IMR-90 (cell line): ENCODE measurements at regions not wholly inside any gene's neighbourhood (a gene's known extent, or its start where the extent isn't known, plus 50 kb on each side); places are given as distances from the start of the nearest gene placed in this dataset.

Experiments used
- ATAC-seq: fragments of 200-7000 bp; cut with Tn5 transposase; 2 replicates; pipeline ENCODE4 v1.9.1; 2020; ENCODE audit warnings: low read depth, mild to moderate bottlenecking, moderate library complexity
- BruUV-seq: library from RNA; stranded (reverse); fragments of 400-500 nt; replicated peaks from 2 replicates; lab custom pipeline; 2021; lab: Mats Ljungman, UMichigan
- CTCF ChIA-PET: fragments of 300-600 bp; formaldehyde crosslinking; extraction: SDS; loops from one replicate; lab custom pipeline; 2021; ENCODE audit warnings: antibody characterized with exemption; lab: Yijun Ruan, JAX
- POLR2A ChIA-PET: fragments of 300-600 bp; sonication (Branson Sonifier 250); formaldehyde crosslinking; loops from one replicate; lab custom pipeline; 2022; ENCODE audit warnings: antibody characterized with exemption; ENCODE audit not compliant: unreplicated experiment; lab: Charles Lee
- DNase-seq: peaks from one replicate; pipeline ENCODE4 v3.0.0; 2013
- H2AFZ ChIP-seq: replicated peaks from 2 replicates; pipeline ENCODE3; 2013; ENCODE audit warnings: low read length, mild to moderate bottlenecking; ENCODE audit not compliant: poor library complexity
- H2AK5ac ChIP-seq: 2 replicates; pipeline ENCODE4 v1.6.1; 2013; ENCODE audit warnings: low read depth, low read length, inconsistent platforms
- H2AK9ac ChIP-seq: replicated peaks from 2 replicates; pipeline ENCODE3; 2013; ENCODE audit warnings: mild to moderate bottlenecking, low read depth, low read length, moderate library complexity; ENCODE audit not compliant: poor library complexity
- H2BK120ac ChIP-seq: 2 replicates; pipeline ENCODE4 v1.6.1; 2013; ENCODE audit warnings: low read depth, low read length, inconsistent platforms
- H2BK15ac ChIP-seq: 3 replicates; pipeline ENCODE4 v1.6.1; 2013; ENCODE audit warnings: low read depth, low read length, inconsistent platforms
- H2BK20ac ChIP-seq: 2 replicates; pipeline ENCODE4 v1.6.1; 2013; ENCODE audit warnings: low read depth, mild to moderate bottlenecking, inconsistent platforms, low read length, moderate library complexity
- H2BK5ac ChIP-seq: 2 replicates; pipeline ENCODE4 v1.6.1; 2013; ENCODE audit warnings: mild to moderate bottlenecking, low read depth, low read length, inconsistent platforms; ENCODE audit not compliant: poor library complexity, severe bottlenecking
- H3K14ac ChIP-seq: replicated peaks from 2 replicates; pipeline ENCODE4 v1.6.1; 2013; ENCODE audit warnings: low read depth, low read length, inconsistent platforms
- H3K18ac ChIP-seq: 2 replicates; pipeline ENCODE4 v1.6.1; 2013; ENCODE audit warnings: low read depth, low read length, control low read depth
- H3K23ac ChIP-seq: 2 replicates; pipeline ENCODE4 v1.6.1; 2013; ENCODE audit warnings: low read depth, low read length, inconsistent platforms
- H3K27ac ChIP-seq: 2 replicates; pipeline ENCODE4 v1.5.1; 2013; ENCODE audit warnings: mild to moderate bottlenecking, control low read depth, low read length; ENCODE audit not compliant: insufficient read depth
- H3K27me3 ChIP-seq: 2 replicates; pipeline ENCODE4 v1.6.1; 2013; ENCODE audit warnings: low read length; ENCODE audit not compliant: control insufficient read depth, insufficient read depth
- H3K36me3 ChIP-seq: 2 replicates; pipeline ENCODE4 v1.6.1; 2013; ENCODE audit warnings: low read length, mixed read lengths; ENCODE audit not compliant: control insufficient read depth, insufficient read depth
- H3K4ac ChIP-seq: 2 replicates; pipeline ENCODE4 v1.6.1; 2013; ENCODE audit warnings: low read depth, low read length, inconsistent platforms
- H3K4me1 ChIP-seq: 2 replicates; pipeline ENCODE4 v1.6.1; 2013; ENCODE audit warnings: low read length, mixed read lengths; ENCODE audit not compliant: control insufficient read depth, insufficient read depth
- H3K4me2 ChIP-seq: 2 replicates; pipeline ENCODE4 v1.6.1; 2013; ENCODE audit warnings: low read depth, mild to moderate bottlenecking, control low read depth, low read length, moderate library complexity
- H3K4me3 ChIP-seq: 2 replicates; pipeline ENCODE4 v1.5.1; 2013; ENCODE audit warnings: low read depth, mild to moderate bottlenecking, control low read depth, low read length, moderate library complexity; ENCODE audit not compliant: insufficient read depth
- H3K56ac ChIP-seq: 2 replicates; pipeline ENCODE4 v1.6.1; 2013; ENCODE audit warnings: low read length, inconsistent platforms; ENCODE audit not compliant: insufficient read depth; ENCODE audit errors: extremely low read depth
- H3K79me1 ChIP-seq, 2 experiments: 2 replicates each; pipeline ENCODE4 v1.6.1; 2013; ENCODE audit warnings: low read length in 2 of 2, inconsistent platforms in 1 of 2, low read depth in 1 of 2
- H3K9ac ChIP-seq: 2 replicates; pipeline ENCODE4 v1.6.1; 2013; ENCODE audit warnings: low read depth, low read length, control low read depth
- H3K9me1 ChIP-seq: 2 replicates; pipeline ENCODE4 v1.6.1; 2013; ENCODE audit warnings: low read length, inconsistent platforms; ENCODE audit not compliant: insufficient read depth
- H3K9me3 ChIP-seq: 2 replicates; pipeline ENCODE4 v1.6.1; 2013; ENCODE audit warnings: low read length; ENCODE audit not compliant: control insufficient read depth, insufficient read depth
- H4K20me1 ChIP-seq: 2 replicates; pipeline ENCODE4 v1.6.1; 2013; ENCODE audit warnings: low read length, inconsistent platforms; ENCODE audit not compliant: insufficient read depth
- H4K5ac ChIP-seq: 2 replicates; pipeline ENCODE4 v1.6.1; 2013; ENCODE audit warnings: mild to moderate bottlenecking, low read depth, low read length, control low read depth
- H4K8ac ChIP-seq, 2 experiments: 2 replicates each; pipeline ENCODE4 v1.6.1; 2013; ENCODE audit warnings: low read depth in 2 of 2, low read length in 2 of 2, control low read depth in 1 of 2, inconsistent platforms in 1 of 2
- H4K91ac ChIP-seq: 2 replicates; pipeline ENCODE4 v1.6.1; 2013; ENCODE audit warnings: low read depth, low read length, inconsistent platforms; ENCODE audit not compliant: insufficient read depth
- NFE2L2 ChIP-seq: fragments of 150-350 bp; IDR thresholded peaks from 2 replicates; pipeline ENCODE4 v1.6.1; 2016; ENCODE audit warnings: low read depth, mild to moderate bottlenecking, low read length
- SMC3 ChIP-seq: fragments of 150-350 bp; IDR thresholded peaks from 2 replicates; pipeline ENCODE4 v1.6.1; 2016; ENCODE audit warnings: low read depth, mild to moderate bottlenecking, antibody characterized with exemption, low read length, moderate library complexity
- WGBS, 2 experiments: methylation state at CpG; one replicate each; pipeline versions ENCODE4 v1.1.5 to v1.1.7; 2013; ENCODE audit warnings: missing lambda C conversion rate in 2 of 2; ENCODE audit not compliant: insufficient read length in 1 of 2; ENCODE audit errors: extremely low coverage in 2 of 2; 5-methylcytosine and 5-hydroxymethylcytosine counted together
- dilution Hi-C: fragments of 300-500 bp; cut with HindIII; formaldehyde crosslinking; loops from one replicate; pipeline ENCODE4 v1.14.3; 2018; ENCODE audit warnings: low sequenced_read_pairs; ENCODE audit not compliant: unreplicated experiment
- in situ Hi-C: fragments of 300-500 bp; cut with MboI; formaldehyde crosslinking; loops from 3 replicates; pipeline ENCODE4 v1.14.3; 2019; ENCODE audit warnings: low sequenced_read_pairs, inconsistent platforms, mixed read lengths
- intact Hi-C: fragments of 100-400 bp; cut with micrococcal nuclease; formaldehyde crosslinking; loops from 2 replicates; pipeline ENCODE4 v1.10.0; 2022

DNA sequence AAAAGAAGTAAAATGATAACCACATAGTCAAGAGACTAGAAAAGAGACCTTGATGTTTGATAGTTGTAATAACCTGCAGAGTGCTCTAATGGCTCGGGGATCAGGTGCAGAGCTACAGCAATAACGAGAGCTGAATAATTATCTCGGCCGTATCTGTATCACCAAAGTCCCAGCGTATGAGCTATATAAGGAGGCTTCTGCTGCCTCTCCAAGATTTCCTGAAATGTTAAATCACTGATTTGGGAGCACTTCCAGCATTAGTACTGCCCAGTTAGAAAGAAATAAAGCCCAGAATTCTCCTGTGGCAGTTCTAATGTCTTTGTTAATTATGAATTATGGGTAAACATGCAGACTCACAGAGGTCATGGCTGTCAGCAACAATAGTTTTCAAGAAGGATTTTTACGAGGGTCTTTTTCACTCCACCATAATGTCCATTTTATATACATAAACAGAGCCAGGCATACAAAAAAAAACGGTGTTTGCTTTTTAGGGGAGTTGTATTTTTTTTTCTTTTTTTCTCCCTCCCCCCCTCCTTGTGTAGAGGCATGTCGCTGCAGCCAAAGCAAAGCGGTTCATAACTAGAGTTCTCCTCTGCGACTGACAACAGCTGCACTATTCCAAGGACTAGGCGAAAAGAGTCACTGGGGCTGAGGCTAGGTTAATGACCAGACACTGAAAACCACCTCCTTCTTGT lies 168.3 kb upstream of the VRK2 start:
- no peaks in the 10 kb centered on the region for H3K9me1 ChIP-seq
- intact Hi-C loops (no loop called here), in situ Hi-C loops (no loop called here), dilution Hi-C loops (no loop called here)
- H4K20me1 ChIP-seq = no peaks in the 10 kb centered on the region
- no peak overlapping the region for H4K8ac ChIP-seq
- no TSS peak for BruUV-seq
- POLR2A ChIA-PET = no interaction called here
- H4K5ac ChIP-seq = no peak overlapping the region
- no peak overlapping the region for H2AK9ac ChIP-seq
- H2BK20ac ChIP-seq = no peak overlapping the region
- H3K27me3 ChIP-seq = no peaks in the 10 kb centered on the region
- ATAC-seq = no peak
- H3K9me3 ChIP-seq = no peaks in the 10 kb centered on the region
- TF ChIP-seq NFE2L2 (no peak), SMC3 (no peak)
- no peak overlapping the region for H3K9ac ChIP-seq
- 80% methylated on average over 1 of the region's 11 CpGs; no CpG with 5 or more reads in 1 of the 2 experiments for WGBS, 2 experiments
- H2BK120ac ChIP-seq = no peak overlapping the region
- H2AK5ac ChIP-seq = no peak overlapping the region
- H3K18ac ChIP-seq = no peak overlapping the region
- no peak overlapping the region for H3K4me3 ChIP-seq
- H3K36me3 ChIP-seq = no peaks in the 10 kb centered on the region
- CTCF ChIA-PET = interaction anchor here (0.7 to 1.5 kb wide), 2 partner anchors 10 to 1913 kb away, joined by 3 to 4 read pairs; no protein-coding TSS in a partner anchor
- H3K27ac ChIP-seq = no peak overlapping the region
- H3K14ac ChIP-seq = no peak overlapping the region
- H2AFZ ChIP-seq = no peak overlapping the region
- H3K4me2 ChIP-seq = no peak overlapping the region
- H3K4me1 ChIP-seq = no peaks in the 10 kb centered on the region; the same call in 1 of the 2 replicates
- no peak overlapping the region for H2BK5ac ChIP-seq
- H4K91ac ChIP-seq = no peak overlapping the region
- H3K56ac ChIP-seq = no peak overlapping the region
- no peak overlapping the region for H3K4ac ChIP-seq
- no peaks in the 10 kb centered on the region for H3K79me1 ChIP-seq
- DNase-seq = no peak
- no peak overlapping the region for H3K23ac ChIP-seq
- no peak overlapping the region for H2BK15ac ChIP-seq
